ENCODE measurements at regions not wholly inside any gene's neighbourhood (a gene's known extent, or its start where the extent isn't known, plus 50 kb on each side); places are given as distances from the start of the nearest gene placed in this dataset.

DNA sequence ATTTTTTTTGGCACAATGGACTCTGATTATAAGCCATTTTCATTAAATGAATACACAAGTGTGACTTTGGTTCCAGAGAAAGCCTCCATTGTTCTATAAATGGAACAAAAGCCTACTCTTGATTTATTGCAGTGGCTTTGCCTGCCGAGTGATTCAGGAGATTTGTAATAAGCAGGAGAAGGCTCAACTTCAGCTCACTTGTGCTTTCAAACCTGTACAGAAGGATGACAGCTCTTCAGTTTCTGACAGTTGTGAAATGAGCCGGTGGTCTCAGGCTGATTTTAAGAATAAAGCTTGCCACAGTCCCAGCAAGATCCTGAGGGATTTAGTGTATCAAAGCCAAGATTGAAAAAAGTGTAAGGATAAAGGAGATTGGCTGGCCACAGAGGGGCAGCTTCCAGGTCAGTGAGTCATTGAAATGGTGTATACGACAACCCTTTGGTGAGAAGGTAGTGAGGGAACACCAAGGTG, 438.8 kb upstream of the TGFBR2 start:
- TF ChIP-seq POLR2A (IDR thresholded peaks at IDR 0.05; ENCODE audit: low read depth, low read length) (no peak), ELK1 (IDR thresholded peaks at IDR 0.05; ENCODE audit: borderline replicate concordance, low read depth, low read length) (no peak), FOS (IDR thresholded peaks at IDR 0.05; ENCODE audit: low read depth, low read length) (no peak), MXI1 (IDR thresholded peaks at IDR 0.05; ENCODE audit: borderline replicate concordance, low read depth, low read length) (no peak), CHD1 (IDR thresholded peaks at IDR 0.05; ENCODE audit: low read depth, low read length) (no peak), MAFK (IDR thresholded peaks at IDR 0.05; ENCODE audit: low read depth, low read length) (no peak), RAD21 (IDR thresholded peaks at IDR 0.05; ENCODE audit: low read length) (no peak), CEBPB (IDR thresholded peaks at IDR 0.05; ENCODE audit: low read depth, low read length) (no peak), NFE2L2 (IDR thresholded peaks at IDR 0.05; ENCODE audit: low read depth, low read length) (no peak), RFX5 (IDR thresholded peaks at IDR 0.05; ENCODE audit: low read depth, low read length) (no peak), MAZ (IDR thresholded peaks at IDR 0.05; ENCODE audit: borderline replicate concordance, low read depth, low read length) (no peak), SMC3 (IDR thresholded peaks at IDR 0.05; ENCODE audit: low read depth, low read length) (no peak)
- TF ChIP-seq, protein P1, sequence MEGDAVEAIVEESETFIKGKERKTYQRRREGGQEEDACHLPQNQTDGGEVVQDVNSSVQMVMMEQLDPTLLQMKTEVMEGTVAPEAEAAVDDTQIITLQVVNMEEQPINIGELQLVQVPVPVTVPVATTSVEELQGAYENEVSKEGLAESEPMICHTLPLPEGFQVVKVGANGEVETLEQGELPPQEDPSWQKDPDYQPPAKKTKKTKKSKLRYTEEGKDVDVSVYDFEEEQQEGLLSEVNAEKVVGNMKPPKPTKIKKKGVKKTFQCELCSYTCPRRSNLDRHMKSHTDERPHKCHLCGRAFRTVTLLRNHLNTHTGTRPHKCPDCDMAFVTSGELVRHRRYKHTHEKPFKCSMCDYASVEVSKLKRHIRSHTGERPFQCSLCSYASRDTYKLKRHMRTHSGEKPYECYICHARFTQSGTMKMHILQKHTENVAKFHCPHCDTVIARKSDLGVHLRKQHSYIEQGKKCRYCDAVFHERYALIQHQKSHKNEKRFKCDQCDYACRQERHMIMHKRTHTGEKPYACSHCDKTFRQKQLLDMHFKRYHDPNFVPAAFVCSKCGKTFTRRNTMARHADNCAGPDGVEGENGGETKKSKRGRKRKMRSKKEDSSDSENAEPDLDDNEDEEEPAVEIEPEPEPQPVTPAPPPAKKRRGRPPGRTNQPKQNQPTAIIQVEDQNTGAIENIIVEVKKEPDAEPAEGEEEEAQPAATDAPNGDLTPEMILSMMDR (conservative IDR thresholded peaks at IDR 0.05; ENCODE audit: low read depth, low read length): no peak
- TF ChIP-seq, protein P2, sequence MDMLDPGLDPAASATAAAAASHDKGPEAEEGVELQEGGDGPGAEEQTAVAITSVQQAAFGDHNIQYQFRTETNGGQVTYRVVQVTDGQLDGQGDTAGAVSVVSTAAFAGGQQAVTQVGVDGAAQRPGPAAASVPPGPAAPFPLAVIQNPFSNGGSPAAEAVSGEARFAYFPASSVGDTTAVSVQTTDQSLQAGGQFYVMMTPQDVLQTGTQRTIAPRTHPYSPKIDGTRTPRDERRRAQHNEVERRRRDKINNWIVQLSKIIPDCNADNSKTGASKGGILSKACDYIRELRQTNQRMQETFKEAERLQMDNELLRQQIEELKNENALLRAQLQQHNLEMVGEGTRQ (IDR thresholded peaks at IDR 0.05; ENCODE audit: low read depth, low read length): no peak

Measured in IMR-90 (cell line).